Fibroblast of villous mesenchyme (primary cell): ENCODE measurements at regions not wholly inside any gene's neighbourhood (a gene's known extent, or its start where the extent isn't known, plus 50 kb on each side); places are given as distances from the start of the nearest gene placed in this dataset.

Source experiments
- DNase-seq: peaks from one replicate; pipeline ENCODE4 v3.0.0-alpha.2; 2010; ENCODE audit warnings: low read depth
- H3K4me3 ChIP-seq: 2 replicates; pipeline ENCODE4 v1.5.1; 2011; ENCODE audit warnings: low read depth, mild to moderate bottlenecking, low read length
- CTCF ChIP-seq: IDR thresholded peaks from 2 replicates; pipeline ENCODE4 v1.5.1; 2012; ENCODE audit warnings: low read depth, mild to moderate bottlenecking, low read length; ENCODE audit not compliant: insufficient read depth

- no peak for TF ChIP-seq CTCF
These were observed 60.1 kb upstream of the TFAP2D start for GRCh38 chr6:50653253-50653652.

GRCh38 chr6:50654155-50654554 lies 59.2 kb upstream of the TFAP2D start:
- H3K4me3 ChIP-seq = no peak overlapping the region
- TF ChIP-seq CTCF = no peak
- no peak for DNase-seq

More at GRCh38 chr6:50653253-50653652, 60.1 kb upstream of the TFAP2D start:
- no peak for DNase-seq
- H3K4me3 ChIP-seq = no peak overlapping the region

- DNase-seq = no peak
- TF ChIP-seq CTCF = peak; percentile 40
- H3K4me3 ChIP-seq = no peak overlapping the region
These were observed 57.4 kb upstream of the TFAP2D start for GRCh38 chr6:50655848-50656453.

DNA sequence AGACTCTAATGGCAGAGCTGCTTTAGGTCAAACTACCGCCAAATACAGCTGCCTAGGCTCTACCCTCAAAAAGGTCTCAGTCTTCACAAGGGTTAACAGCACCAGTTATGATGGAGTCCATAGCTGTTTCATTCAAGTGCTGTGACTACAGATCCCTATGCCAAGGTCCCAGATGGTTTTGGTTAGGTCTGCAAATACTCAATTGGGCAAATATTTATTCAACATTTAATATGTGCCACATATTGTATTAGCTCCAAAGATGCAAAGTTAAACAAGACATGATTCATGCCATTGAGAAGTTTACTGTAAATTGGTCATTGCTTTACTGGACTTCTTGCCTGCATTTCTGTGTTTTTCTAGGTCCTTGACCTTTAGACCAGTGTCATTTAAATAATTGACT lies 55.8 kb upstream of the TFAP2D start:
- no peak for TF ChIP-seq CTCF
- DNase-seq = no peak
- H3K4me3 ChIP-seq = no peak overlapping the region

GRCh38 chr6:50658561-50658960 lies 54.8 kb upstream of the TFAP2D start:
- H3K4me3 ChIP-seq = no peak overlapping the region
- DNase-seq = no peak
- TF ChIP-seq CTCF = no peak

DNA sequence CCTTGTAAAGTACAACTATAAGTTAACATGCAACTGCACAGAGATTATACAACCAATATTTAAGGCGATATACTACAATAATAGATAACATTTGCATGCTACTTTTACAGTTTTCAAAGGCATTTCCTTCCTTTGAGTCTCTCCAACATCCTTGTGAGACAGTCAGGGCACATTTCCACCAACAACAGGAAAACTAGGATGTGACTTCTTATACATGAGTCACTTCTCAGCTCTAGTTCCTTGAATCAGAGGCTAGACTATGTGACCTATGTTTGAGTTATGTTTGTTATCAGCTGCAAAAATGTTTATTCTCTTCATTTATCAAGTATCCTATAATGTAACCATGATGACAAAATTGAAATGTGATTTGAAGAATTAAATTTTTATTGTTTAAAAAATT lies 51.7 kb upstream of the TFAP2D start:
- no peak for DNase-seq
- no peak for TF ChIP-seq CTCF
- H3K4me3 ChIP-seq = no peak overlapping the region
